ENCODE measurements at regions not wholly inside any gene's neighbourhood (a gene's known extent, or its start where the extent isn't known, plus 50 kb on each side); places are given as distances from the start of the nearest gene placed in this dataset.

DNA sequence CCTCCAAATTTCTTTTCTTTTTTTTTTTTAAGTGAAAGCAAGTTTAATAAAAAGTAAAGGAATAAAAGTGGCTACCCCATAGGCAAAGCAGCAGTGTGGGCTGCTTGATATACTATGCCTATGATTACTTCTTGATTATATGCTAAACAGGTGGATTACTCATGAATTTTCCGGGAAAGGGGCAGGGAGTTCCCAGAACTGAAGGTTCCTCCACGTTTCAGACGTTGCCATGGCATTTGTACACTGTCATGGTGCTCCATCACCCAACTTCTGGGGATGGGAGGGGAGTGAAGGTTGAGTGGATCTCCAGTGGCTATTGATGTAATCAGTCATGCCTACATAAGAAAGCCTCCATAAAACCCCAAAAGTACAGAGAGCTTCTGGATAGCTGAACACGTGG, 176.2 kb downstream of the CYP26B1 start:
- TF ChIP-seq, protein P1, sequence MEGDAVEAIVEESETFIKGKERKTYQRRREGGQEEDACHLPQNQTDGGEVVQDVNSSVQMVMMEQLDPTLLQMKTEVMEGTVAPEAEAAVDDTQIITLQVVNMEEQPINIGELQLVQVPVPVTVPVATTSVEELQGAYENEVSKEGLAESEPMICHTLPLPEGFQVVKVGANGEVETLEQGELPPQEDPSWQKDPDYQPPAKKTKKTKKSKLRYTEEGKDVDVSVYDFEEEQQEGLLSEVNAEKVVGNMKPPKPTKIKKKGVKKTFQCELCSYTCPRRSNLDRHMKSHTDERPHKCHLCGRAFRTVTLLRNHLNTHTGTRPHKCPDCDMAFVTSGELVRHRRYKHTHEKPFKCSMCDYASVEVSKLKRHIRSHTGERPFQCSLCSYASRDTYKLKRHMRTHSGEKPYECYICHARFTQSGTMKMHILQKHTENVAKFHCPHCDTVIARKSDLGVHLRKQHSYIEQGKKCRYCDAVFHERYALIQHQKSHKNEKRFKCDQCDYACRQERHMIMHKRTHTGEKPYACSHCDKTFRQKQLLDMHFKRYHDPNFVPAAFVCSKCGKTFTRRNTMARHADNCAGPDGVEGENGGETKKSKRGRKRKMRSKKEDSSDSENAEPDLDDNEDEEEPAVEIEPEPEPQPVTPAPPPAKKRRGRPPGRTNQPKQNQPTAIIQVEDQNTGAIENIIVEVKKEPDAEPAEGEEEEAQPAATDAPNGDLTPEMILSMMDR (conservative IDR thresholded peaks at IDR 0.05), result no peak
- no peak for TF ChIP-seq EZH2 (IDR thresholded peaks at IDR 0.05; ENCODE audit: low read depth)

All from PC-9 (cell line).